Osteoblast (primary cell): ENCODE measurements at regions not wholly inside any gene's neighbourhood (a gene's known extent, or its start where the extent isn't known, plus 50 kb on each side); places are given as distances from the start of the nearest gene placed in this dataset.

ENCODE experiments used
- DNase-seq: peaks from one replicate; pipeline ENCODE4 v3.0.0; 2011; ENCODE audit warnings: low spot score, mixed read lengths; ENCODE audit not compliant: insufficient read length; ENCODE audit errors: missing footprints
- H2AFZ ChIP-seq: 2 replicates; pipeline ENCODE4 v1.6.0; 2011; ENCODE audit warnings: mild to moderate bottlenecking, low read length
- H3K27ac ChIP-seq: 2 replicates; pipeline ENCODE4 v1.5.1; 2011; ENCODE audit warnings: mild to moderate bottlenecking, low read depth, low read length, moderate library complexity
- H3K27me3 ChIP-seq: 2 replicates; pipeline ENCODE4 v1.6.0; 2012; ENCODE audit warnings: mild to moderate bottlenecking, control low read depth, inconsistent platforms, low read length, moderate library complexity; ENCODE audit not compliant: insufficient read depth
- H3K36me3 ChIP-seq: 2 replicates; pipeline ENCODE4 v1.5.1; 2011; ENCODE audit warnings: mild to moderate bottlenecking, low read length, control low read depth, moderate library complexity; ENCODE audit not compliant: insufficient read depth
- H3K4me1 ChIP-seq: 2 replicates; pipeline ENCODE4 v1.5.1; 2011; ENCODE audit warnings: mild to moderate bottlenecking, low read length, control low read depth, moderate library complexity; ENCODE audit not compliant: insufficient read depth
- H3K4me2 ChIP-seq: 2 replicates; pipeline ENCODE4 v1.6.0; 2011; ENCODE audit warnings: mild to moderate bottlenecking, low read length; ENCODE audit not compliant: insufficient read depth
- H3K4me3 ChIP-seq: fragments of 200-600 bp; sonication (generic); 3 replicates; pipeline ENCODE4 v1.5.1; 2012; ENCODE audit warnings: mild to moderate bottlenecking, low read length, inconsistent platforms; ENCODE audit not compliant: insufficient read depth
- H3K79me2 ChIP-seq: 2 replicates; pipeline ENCODE4 v1.6.0; 2012; ENCODE audit warnings: mild to moderate bottlenecking, low read length, control low read depth, inconsistent platforms; ENCODE audit not compliant: insufficient read depth
- H3K9me3 ChIP-seq: 2 replicates; pipeline ENCODE4 v1.5.1; 2011; ENCODE audit warnings: low read depth, low read length, control low read depth
- H4K20me1 ChIP-seq: 2 replicates; pipeline ENCODE4 v1.6.0; 2012; ENCODE audit warnings: mild to moderate bottlenecking, low read length, control low read depth; ENCODE audit not compliant: insufficient read depth
- CTCF ChIP-seq: IDR thresholded peaks from 2 replicates; pipeline ENCODE4 v1.5.1; 2011; ENCODE audit warnings: mild to moderate bottlenecking, low read depth, low read length, moderate library complexity; ENCODE audit errors: extremely low read depth

GRCh38 chrX:127782904-127783303 lies 269.3 kb downstream of the ACTRT1 start:
- H4K20me1 ChIP-seq = no peaks in the 10 kb centered on the region
- H3K27ac ChIP-seq = no peak overlapping the region
- H3K4me3 ChIP-seq = no peak overlapping the region
- H2AFZ ChIP-seq = no peak overlapping the region
- DNase-seq = no peak
- no peaks in the 10 kb centered on the region for H3K27me3 ChIP-seq
- no peaks in the 10 kb centered on the region for H3K79me2 ChIP-seq
- no peaks in the 10 kb centered on the region for H3K36me3 ChIP-seq
- H3K4me1 ChIP-seq = no peaks in the 10 kb centered on the region
- TF ChIP-seq CTCF = no peak
- no peaks in the 10 kb centered on the region for H3K9me3 ChIP-seq
- H3K4me2 ChIP-seq = no peak overlapping the region

DNA sequence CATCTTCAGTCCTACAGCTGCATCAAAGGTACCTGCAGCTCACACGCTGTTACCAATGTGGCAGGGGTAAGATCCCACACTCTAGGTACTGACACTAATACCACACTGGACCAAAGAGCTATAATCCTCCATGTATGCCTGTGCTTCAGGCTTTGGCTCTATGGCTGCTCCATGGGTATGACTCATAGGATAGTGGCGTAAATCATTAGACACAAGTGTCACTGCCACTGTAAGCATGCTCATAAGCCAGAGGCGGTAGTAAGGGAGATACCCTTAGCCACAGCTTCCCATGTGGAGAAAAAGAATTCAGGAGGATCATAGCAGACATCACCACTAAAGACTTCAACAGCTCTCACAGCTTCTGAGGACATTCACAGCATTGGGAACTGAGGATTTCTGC lies 287.5 kb downstream of the ACTRT1 start:
- H3K27ac ChIP-seq = no peak overlapping the region
- no peaks in the 10 kb centered on the region for H3K27me3 ChIP-seq
- no peak overlapping the region for H3K4me3 ChIP-seq
- no peaks in the 10 kb centered on the region for H4K20me1 ChIP-seq
- H3K79me2 ChIP-seq = no peaks in the 10 kb centered on the region
- no peaks in the 10 kb centered on the region for H3K9me3 ChIP-seq
- no peaks in the 10 kb centered on the region for H3K36me3 ChIP-seq
- H3K4me1 ChIP-seq = no peaks in the 10 kb centered on the region
- no peak overlapping the region for H2AFZ ChIP-seq
- peak; percentile 14 for DNase-seq
- TF ChIP-seq CTCF = no peak
- no peak overlapping the region for H3K4me2 ChIP-seq

DNA sequence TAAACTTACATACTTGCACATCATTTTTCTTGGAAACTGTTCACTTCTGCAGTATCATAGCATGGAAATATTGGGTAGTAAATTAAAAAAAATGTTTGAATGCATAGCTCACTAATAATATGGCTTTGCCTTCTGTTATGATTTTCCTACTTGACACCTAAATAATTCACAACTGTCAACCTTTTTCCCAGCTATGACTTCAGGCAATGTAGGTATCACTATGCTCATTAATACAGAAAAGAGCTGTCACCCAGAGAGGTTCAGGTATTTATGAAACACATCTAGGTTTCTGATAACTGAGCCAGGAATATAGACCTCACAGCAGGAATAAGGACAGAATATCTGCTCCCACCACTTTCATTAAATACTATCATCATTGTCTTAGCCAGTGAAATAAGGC lies 289.5 kb downstream of the ACTRT1 start:
- Histone ChIP-seq H2AFZ (no peak overlapping the region), H3K27me3 (no peaks in the 10 kb centered on the region), H3K79me2 (no peaks in the 10 kb centered on the region), H3K4me2 (no peak overlapping the region), H4K20me1 (no peaks in the 10 kb centered on the region), H3K36me3 (no peaks in the 10 kb centered on the region), H3K9me3 (no peaks in the 10 kb centered on the region), H3K4me1 (no peaks in the 10 kb centered on the region), H3K4me3 (no peak overlapping the region), H3K27ac (no peak overlapping the region)
- TF ChIP-seq CTCF = no peak
- no peak for DNase-seq

- H3K9me3 ChIP-seq = no peaks in the 10 kb centered on the region
- TF ChIP-seq CTCF = no peak
- no peaks in the 10 kb centered on the region for H3K4me1 ChIP-seq
- H3K4me3 ChIP-seq = no peak overlapping the region
- no peaks in the 10 kb centered on the region for H3K36me3 ChIP-seq
- H3K27ac ChIP-seq = no peak overlapping the region
- no peaks in the 10 kb centered on the region for H3K27me3 ChIP-seq
- no peak for DNase-seq
- no peaks in the 10 kb centered on the region for H3K79me2 ChIP-seq
- no peak overlapping the region for H2AFZ ChIP-seq
- no peaks in the 10 kb centered on the region for H4K20me1 ChIP-seq
- no peak overlapping the region for H3K4me2 ChIP-seq
Measured at GRCh38 chrX:127732709-127733108, 319.5 kb downstream of the ACTRT1 start.
